OCI-LY1 (cell line): ENCODE measurements at regions not wholly inside any gene's neighbourhood (a gene's known extent, or its start where the extent isn't known, plus 50 kb on each side); places are given as distances from the start of the nearest gene placed in this dataset.

Experiments used
- H2AFZ ChIP-seq: fragments of 200-600 bp; sonication (generic), shearing (Covaris generic); 2 replicates; pipeline ENCODE4 v1.6.0; 2014; ENCODE audit warnings: antibody characterized with exemption, mild to moderate bottlenecking, low read length
- H3F3A ChIP-seq: fragments of 200-600 bp; sonication (generic), shearing (Covaris generic); 2 replicates; pipeline ENCODE4 v1.6.0; 2014; ENCODE audit warnings: mild to moderate bottlenecking, antibody characterized with exemption, low read length, moderate library complexity; ENCODE audit not compliant: insufficient read depth
- H3K27ac ChIP-seq: fragments of 200-600 bp; sonication (generic); 2 replicates; pipeline ENCODE4 v1.5.1; 2014; ENCODE audit warnings: low read length, mixed run types, mild to moderate bottlenecking, low read depth; ENCODE audit not compliant: poor library complexity, severe bottlenecking
- H3K27me3 ChIP-seq: fragments of 200-600 bp; sonication (generic); 2 replicates; pipeline ENCODE4 v1.6.0; 2014; ENCODE audit warnings: antibody characterized with exemption, mild to moderate bottlenecking, low read length, moderate library complexity; ENCODE audit not compliant: insufficient read depth
- H3K36me3 ChIP-seq: fragments of 200-600 bp; sonication (generic); 2 replicates; pipeline ENCODE4 v1.6.1; 2014; ENCODE audit warnings: mild to moderate bottlenecking, antibody characterized with exemption, low read length, moderate library complexity, mixed read lengths; ENCODE audit not compliant: insufficient read depth
- H3K4me1 ChIP-seq: fragments of 200-600 bp; sonication (generic); 2 replicates; pipeline ENCODE4 v1.5.1; 2014; ENCODE audit warnings: mild to moderate bottlenecking, low read length, moderate library complexity; ENCODE audit not compliant: insufficient read depth, severe bottlenecking
- H3K4me2 ChIP-seq: fragments of 200-600 bp; sonication (generic), shearing (Covaris generic); 2 replicates; pipeline ENCODE4 v1.6.1; 2014; ENCODE audit warnings: low read length
- H3K4me3 ChIP-seq: fragments of 200-600 bp; sonication (generic); 2 replicates; pipeline ENCODE4 v1.5.1; 2014; ENCODE audit warnings: low read length, low read depth, mild to moderate bottlenecking, mixed read lengths; ENCODE audit not compliant: poor library complexity, severe bottlenecking
- H3K79me2 ChIP-seq: fragments of 200-600 bp; shearing (Covaris generic); 2 replicates; pipeline ENCODE4 v1.6.1; 2016; ENCODE audit warnings: mixed run types, low read length, mixed read lengths; ENCODE audit not compliant: insufficient read depth
- H3K9ac ChIP-seq: fragments of 200-600 bp; sonication (generic), shearing (Covaris generic); 2 replicates; pipeline ENCODE4 v1.6.1; 2014; ENCODE audit warnings: mild to moderate bottlenecking, low read length, mixed read lengths
- H3K9me2 ChIP-seq: fragments of 200-600 bp; sonication (generic), shearing (Covaris generic); 2 replicates; pipeline ENCODE4 v1.6.1; 2014; ENCODE audit warnings: low read depth, mild to moderate bottlenecking, low read length, mixed read lengths
- H3K9me3 ChIP-seq: fragments of 200-600 bp; shearing (Covaris generic); 2 replicates; pipeline ENCODE4 v1.6.1; 2014; ENCODE audit warnings: low read length, mixed read lengths
- H4K20me1 ChIP-seq: fragments of 200-600 bp; sonication (generic), shearing (Covaris generic); 2 replicates; pipeline ENCODE4 v1.6.0; 2016; ENCODE audit warnings: mild to moderate bottlenecking, low read length; ENCODE audit not compliant: insufficient read depth
- EZH2 ChIP-seq: fragments of 200-600 bp; sonication (generic), shearing (Covaris generic); IDR thresholded peaks from 2 replicates; pipeline ENCODE4 v1.8.0; 2017; ENCODE audit warnings: borderline replicate concordance, mixed run types, mild to moderate bottlenecking, antibody characterized with exemption, low read length, moderate library complexity, mixed read lengths
- TF ChIP-seq, protein P1 (sequence below): fragments of 200-600 bp; sonication (generic), shearing (Covaris generic); IDR thresholded peaks from 2 replicates; pipeline ENCODE4 v1.5.1; 2017; ENCODE audit warnings: mild to moderate bottlenecking, antibody characterized with exemption, low read length, moderate library complexity, mixed read lengths

DNA sequence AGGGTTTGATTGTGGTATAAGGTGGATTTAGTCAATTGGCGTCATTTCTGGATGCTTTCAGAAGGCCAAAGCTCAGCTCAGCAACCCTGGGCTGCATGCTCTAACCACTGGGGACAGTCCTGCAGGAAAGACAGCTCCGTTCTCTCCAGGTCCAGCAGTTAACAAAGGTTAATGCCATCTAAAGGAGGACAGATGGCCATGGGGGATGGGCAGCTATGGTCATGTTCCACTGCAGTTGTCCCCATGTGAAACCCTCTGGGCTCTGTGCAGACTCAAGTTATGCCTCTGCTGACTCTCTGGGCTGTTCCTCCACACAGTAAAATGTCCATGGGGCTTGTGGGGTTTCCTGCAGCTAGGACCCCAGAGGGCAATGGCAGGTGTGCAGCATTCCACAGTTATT lies 562.1 kb upstream of the ADGRL3 start:
- Histone ChIP-seq H3K4me2 (no peak overlapping the region), H3K4me1 (no peaks in the 10 kb centered on the region), H3K9me2 (no peaks in the 10 kb centered on the region), H3K4me3 (no peak overlapping the region), H4K20me1 (no peaks in the 10 kb centered on the region), H3K36me3 (no peaks in the 10 kb centered on the region), H3K9me3 (no peaks in the 10 kb centered on the region), H3K79me2 (no peaks in the 10 kb centered on the region), H3F3A (no peaks in the 10 kb centered on the region), H2AFZ (no peak overlapping the region), H3K27ac (no peak overlapping the region), H3K27me3 (no peaks in the 10 kb centered on the region), H3K9ac (no peak overlapping the region)
- TF ChIP-seq, protein P1, sequence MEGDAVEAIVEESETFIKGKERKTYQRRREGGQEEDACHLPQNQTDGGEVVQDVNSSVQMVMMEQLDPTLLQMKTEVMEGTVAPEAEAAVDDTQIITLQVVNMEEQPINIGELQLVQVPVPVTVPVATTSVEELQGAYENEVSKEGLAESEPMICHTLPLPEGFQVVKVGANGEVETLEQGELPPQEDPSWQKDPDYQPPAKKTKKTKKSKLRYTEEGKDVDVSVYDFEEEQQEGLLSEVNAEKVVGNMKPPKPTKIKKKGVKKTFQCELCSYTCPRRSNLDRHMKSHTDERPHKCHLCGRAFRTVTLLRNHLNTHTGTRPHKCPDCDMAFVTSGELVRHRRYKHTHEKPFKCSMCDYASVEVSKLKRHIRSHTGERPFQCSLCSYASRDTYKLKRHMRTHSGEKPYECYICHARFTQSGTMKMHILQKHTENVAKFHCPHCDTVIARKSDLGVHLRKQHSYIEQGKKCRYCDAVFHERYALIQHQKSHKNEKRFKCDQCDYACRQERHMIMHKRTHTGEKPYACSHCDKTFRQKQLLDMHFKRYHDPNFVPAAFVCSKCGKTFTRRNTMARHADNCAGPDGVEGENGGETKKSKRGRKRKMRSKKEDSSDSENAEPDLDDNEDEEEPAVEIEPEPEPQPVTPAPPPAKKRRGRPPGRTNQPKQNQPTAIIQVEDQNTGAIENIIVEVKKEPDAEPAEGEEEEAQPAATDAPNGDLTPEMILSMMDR: no peak
- TF ChIP-seq EZH2: no peak

DNA sequence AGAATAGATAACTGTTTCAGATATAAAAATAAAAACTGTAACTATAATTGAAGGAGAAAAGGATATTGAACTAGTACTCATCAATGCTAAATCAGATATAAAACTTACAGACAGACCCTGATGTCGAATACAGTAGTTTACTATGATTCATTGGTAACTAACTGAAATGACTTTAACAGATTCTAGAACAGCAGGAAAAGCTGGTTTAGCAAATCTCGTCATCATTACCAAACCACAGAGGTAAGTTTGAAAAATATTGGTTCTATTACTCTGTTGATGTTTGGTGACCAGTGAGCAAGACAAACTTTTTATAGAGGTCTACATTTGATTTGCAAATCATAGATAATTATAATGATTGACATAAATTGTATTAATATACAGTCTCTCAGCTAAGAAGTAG lies 551.4 kb upstream of the ADGRL3 start:
- H3K9ac ChIP-seq: no peak overlapping the region
- H3K4me2 ChIP-seq: no peak overlapping the region
- no peaks in the 10 kb centered on the region for H3K79me2 ChIP-seq
- TF ChIP-seq EZH2: no peak
- TF ChIP-seq, protein P1: no peak
- H3K4me1 ChIP-seq: no peaks in the 10 kb centered on the region
- H3K36me3 ChIP-seq: no peaks in the 10 kb centered on the region
- no peak overlapping the region for H3K27ac ChIP-seq
- H3K27me3 ChIP-seq: no peaks in the 10 kb centered on the region
- H2AFZ ChIP-seq: no peak overlapping the region
- H3K9me3 ChIP-seq: no peaks in the 10 kb centered on the region
- H3K4me3 ChIP-seq: no peak overlapping the region
- H4K20me1 ChIP-seq: no peaks in the 10 kb centered on the region
- no peaks in the 10 kb centered on the region for H3K9me2 ChIP-seq
- H3F3A ChIP-seq: no peaks in the 10 kb centered on the region

DNA sequence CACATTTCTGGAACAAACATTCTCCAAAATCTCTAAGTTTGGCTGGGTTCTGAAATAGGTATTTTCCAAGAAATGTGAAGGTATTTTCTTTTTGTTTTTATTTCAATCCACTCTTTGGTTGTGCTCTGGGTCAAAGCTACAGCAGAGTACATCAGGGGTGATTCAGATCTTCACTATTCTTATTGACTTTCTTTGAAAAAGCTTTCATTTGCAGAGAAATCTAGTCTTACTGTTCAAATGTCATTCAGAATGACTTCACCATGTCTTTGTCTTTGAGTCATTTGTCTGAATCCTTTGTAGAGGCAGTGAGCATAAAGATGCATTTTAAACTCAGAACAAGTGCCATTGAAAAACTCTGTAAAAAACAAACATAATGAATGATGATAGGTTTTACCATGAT lies 547.2 kb upstream of the ADGRL3 start:
- Histone ChIP-seq H3K27me3 (no peaks in the 10 kb centered on the region), H2AFZ (no peak overlapping the region)

More for the DNA sequence above, 547.2 kb upstream of the ADGRL3 start:
- H3K36me3 ChIP-seq: no peaks in the 10 kb centered on the region
- H3F3A ChIP-seq: no peaks in the 10 kb centered on the region
- H3K4me2 ChIP-seq: no peak overlapping the region
- H4K20me1 ChIP-seq: no peaks in the 10 kb centered on the region
- no peaks in the 10 kb centered on the region for H3K79me2 ChIP-seq
- no peaks in the 10 kb centered on the region for H3K9me3 ChIP-seq
- H3K4me3 ChIP-seq: no peak overlapping the region
- H3K4me1 ChIP-seq: no peaks in the 10 kb centered on the region
- no peak overlapping the region for H3K27ac ChIP-seq
- no peak overlapping the region for H3K9ac ChIP-seq
- TF ChIP-seq, protein P1: no peak
- no peaks in the 10 kb centered on the region; the same call in 1 of the 2 replicates for H3K9me2 ChIP-seq
